ENCODE measurements at regions not wholly inside any gene's neighbourhood (a gene's known extent, or its start where the extent isn't known, plus 50 kb on each side); places are given as distances from the start of the nearest gene placed in this dataset.

DNA sequence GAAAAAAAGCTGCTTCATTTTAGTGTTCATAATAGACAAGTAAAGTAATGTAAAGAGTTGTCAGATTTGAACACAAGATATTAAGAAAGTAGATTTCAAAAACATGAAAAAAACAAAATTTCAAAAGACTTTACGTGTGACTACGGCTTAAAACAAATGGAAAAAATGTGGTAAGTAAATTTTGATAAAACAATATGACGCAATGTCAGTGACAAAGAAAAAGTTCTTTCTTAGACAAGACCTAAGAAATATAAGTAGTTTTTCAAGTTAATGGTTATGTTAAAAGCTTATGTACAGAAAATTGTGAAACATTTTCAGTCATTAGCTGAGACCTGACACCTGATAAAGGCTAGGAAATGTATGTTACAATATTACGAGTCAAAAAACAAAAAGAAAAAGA lies 73.7 kb upstream of the EYS start (continued):
- TF ChIP-seq SAP30 (IDR thresholded peaks at IDR 0.05; ENCODE audit: insufficient read depth, insufficient replicate concordance, low read length) (no peak), SP2 (IDR thresholded peaks at IDR 0.05; ENCODE audit: low read length) (no peak), JUN (IDR thresholded peaks at IDR 0.05; ENCODE audit: low read depth, low read length) (no peak)
- TF ChIP-seq, protein P1, sequence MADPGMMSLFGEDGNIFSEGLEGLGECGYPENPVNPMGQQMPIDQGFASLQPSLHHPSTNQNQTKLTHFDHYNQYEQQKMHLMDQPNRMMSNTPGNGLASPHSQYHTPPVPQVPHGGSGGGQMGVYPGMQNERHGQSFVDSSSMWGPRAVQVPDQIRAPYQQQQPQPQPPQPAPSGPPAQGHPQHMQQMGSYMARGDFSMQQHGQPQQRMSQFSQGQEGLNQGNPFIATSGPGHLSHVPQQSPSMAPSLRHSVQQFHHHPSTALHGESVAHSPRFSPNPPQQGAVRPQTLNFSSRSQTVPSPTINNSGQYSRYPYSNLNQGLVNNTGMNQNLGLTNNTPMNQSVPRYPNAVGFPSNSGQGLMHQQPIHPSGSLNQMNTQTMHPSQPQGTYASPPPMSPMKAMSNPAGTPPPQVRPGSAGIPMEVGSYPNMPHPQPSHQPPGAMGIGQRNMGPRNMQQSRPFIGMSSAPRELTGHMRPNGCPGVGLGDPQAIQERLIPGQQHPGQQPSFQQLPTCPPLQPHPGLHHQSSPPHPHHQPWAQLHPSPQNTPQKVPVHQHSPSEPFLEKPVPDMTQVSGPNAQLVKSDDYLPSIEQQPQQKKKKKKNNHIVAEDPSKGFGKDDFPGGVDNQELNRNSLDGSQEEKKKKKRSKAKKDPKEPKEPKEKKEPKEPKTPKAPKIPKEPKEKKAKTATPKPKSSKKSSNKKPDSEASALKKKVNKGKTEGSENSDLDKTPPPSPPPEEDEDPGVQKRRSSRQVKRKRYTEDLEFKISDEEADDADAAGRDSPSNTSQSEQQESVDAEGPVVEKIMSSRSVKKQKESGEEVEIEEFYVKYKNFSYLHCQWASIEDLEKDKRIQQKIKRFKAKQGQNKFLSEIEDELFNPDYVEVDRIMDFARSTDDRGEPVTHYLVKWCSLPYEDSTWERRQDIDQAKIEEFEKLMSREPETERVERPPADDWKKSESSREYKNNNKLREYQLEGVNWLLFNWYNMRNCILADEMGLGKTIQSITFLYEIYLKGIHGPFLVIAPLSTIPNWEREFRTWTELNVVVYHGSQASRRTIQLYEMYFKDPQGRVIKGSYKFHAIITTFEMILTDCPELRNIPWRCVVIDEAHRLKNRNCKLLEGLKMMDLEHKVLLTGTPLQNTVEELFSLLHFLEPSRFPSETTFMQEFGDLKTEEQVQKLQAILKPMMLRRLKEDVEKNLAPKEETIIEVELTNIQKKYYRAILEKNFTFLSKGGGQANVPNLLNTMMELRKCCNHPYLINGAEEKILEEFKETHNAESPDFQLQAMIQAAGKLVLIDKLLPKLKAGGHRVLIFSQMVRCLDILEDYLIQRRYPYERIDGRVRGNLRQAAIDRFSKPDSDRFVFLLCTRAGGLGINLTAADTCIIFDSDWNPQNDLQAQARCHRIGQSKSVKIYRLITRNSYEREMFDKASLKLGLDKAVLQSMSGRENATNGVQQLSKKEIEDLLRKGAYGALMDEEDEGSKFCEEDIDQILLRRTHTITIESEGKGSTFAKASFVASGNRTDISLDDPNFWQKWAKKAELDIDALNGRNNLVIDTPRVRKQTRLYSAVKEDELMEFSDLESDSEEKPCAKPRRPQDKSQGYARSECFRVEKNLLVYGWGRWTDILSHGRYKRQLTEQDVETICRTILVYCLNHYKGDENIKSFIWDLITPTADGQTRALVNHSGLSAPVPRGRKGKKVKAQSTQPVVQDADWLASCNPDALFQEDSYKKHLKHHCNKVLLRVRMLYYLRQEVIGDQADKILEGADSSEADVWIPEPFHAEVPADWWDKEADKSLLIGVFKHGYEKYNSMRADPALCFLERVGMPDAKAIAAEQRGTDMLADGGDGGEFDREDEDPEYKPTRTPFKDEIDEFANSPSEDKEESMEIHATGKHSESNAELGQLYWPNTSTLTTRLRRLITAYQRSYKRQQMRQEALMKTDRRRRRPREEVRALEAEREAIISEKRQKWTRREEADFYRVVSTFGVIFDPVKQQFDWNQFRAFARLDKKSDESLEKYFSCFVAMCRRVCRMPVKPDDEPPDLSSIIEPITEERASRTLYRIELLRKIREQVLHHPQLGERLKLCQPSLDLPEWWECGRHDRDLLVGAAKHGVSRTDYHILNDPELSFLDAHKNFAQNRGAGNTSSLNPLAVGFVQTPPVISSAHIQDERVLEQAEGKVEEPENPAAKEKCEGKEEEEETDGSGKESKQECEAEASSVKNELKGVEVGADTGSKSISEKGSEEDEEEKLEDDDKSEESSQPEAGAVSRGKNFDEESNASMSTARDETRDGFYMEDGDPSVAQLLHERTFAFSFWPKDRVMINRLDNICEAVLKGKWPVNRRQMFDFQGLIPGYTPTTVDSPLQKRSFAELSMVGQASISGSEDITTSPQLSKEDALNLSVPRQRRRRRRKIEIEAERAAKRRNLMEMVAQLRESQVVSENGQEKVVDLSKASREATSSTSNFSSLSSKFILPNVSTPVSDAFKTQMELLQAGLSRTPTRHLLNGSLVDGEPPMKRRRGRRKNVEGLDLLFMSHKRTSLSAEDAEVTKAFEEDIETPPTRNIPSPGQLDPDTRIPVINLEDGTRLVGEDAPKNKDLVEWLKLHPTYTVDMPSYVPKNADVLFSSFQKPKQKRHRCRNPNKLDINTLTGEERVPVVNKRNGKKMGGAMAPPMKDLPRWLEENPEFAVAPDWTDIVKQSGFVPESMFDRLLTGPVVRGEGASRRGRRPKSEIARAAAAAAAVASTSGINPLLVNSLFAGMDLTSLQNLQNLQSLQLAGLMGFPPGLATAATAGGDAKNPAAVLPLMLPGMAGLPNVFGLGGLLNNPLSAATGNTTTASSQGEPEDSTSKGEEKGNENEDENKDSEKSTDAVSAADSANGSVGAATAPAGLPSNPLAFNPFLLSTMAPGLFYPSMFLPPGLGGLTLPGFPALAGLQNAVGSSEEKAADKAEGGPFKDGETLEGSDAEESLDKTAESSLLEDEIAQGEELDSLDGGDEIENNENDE (IDR thresholded peaks at IDR 0.05; ENCODE audit: insufficient replicate concordance, low read length) = no peak

Data from H1 (cell line).